ENCODE measurements at regions not wholly inside any gene's neighbourhood (a gene's known extent, or its start where the extent isn't known, plus 50 kb on each side); places are given as distances from the start of the nearest gene placed in this dataset.

GRCh38 chr1:58041621-58042020, 504.9 kb downstream of the OMA1 start:
- TF ChIP-seq POLR2A (IDR thresholded peaks at IDR 0.05) (no peak), CTCF (IDR thresholded peaks at IDR 0.05) (no peak), POLR2AphosphoS5 (IDR thresholded peaks at IDR 0.05; ENCODE audit: insufficient read depth in 1 of 2, low read depth in 1 of 2) (no peak)
- H3K9me3 ChIP-seq = no peaks in the 10 kb centered on the region
- no peaks in the 10 kb centered on the region for H3K27me3 ChIP-seq
- no peak overlapping the region for H3K27ac ChIP-seq
- H3K4me1 ChIP-seq = no peaks in the 10 kb centered on the region
- H3K4me3 ChIP-seq = no peak overlapping the region
- DNase-seq (ENCODE audit: extremely low spot score in 2 of 2) = no peak
- H3K36me3 ChIP-seq = no peaks in the 10 kb centered on the region
- intact Hi-C loops (cut with DNase I) = no loop called here

- Histone ChIP-seq H3K4me1 (no peaks in the 10 kb centered on the region), H3K27me3 (no peaks in the 10 kb centered on the region), H3K36me3 (no peaks in the 10 kb centered on the region), H3K9me3 (no peaks in the 10 kb centered on the region), H3K27ac (no peak overlapping the region), H3K4me3 (no peak overlapping the region)
- intact Hi-C loops (cut with DNase I) = no loop called here
- TF ChIP-seq POLR2AphosphoS5 (IDR thresholded peaks at IDR 0.05; ENCODE audit: insufficient read depth in 1 of 2, low read depth in 1 of 2) = no peak
- no peak for TF ChIP-seq CTCF (IDR thresholded peaks at IDR 0.05)
- no peak for DNase-seq (ENCODE audit: extremely low spot score in 2 of 2)
These were observed 508.0 kb downstream of the OMA1 start for GRCh38 chr1:58038574-58038973.

DNA sequence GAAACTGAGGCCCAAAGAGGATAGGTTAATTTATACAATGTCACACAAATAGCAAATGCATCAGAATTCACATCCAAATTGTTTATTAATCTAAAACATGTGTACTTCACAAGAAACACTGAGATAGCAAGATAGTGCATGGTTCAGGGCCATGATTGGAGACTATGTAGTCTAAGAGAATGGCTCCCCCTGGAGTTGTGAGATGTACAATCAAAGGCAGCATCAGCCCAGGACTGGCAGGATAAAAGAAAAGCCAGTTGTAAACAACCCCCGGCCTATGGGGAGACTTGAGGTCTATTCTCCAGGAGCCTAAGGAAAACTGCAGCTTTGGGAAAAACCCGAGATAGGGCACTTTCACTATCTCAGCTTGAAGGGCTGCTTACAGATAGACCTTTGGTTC, 511.0 kb downstream of the OMA1 start:
- DNase-seq (ENCODE audit: extremely low spot score in 2 of 2) = no peak
- no peak overlapping the region for H3K27ac ChIP-seq
- no peaks in the 10 kb centered on the region for H3K27me3 ChIP-seq
- H3K9me3 ChIP-seq = no peaks in the 10 kb centered on the region
- H3K4me3 ChIP-seq = no peak overlapping the region
- H3K36me3 ChIP-seq = no peaks in the 10 kb centered on the region
- TF ChIP-seq POLR2A (IDR thresholded peaks at IDR 0.05) (no peak), POLR2AphosphoS5 (IDR thresholded peaks at IDR 0.05; ENCODE audit: insufficient read depth in 1 of 2, low read depth in 1 of 2) (no peak), CTCF (IDR thresholded peaks at IDR 0.05) (no peak)
- no peaks in the 10 kb centered on the region for H3K4me1 ChIP-seq
- intact Hi-C loops (cut with DNase I) = no loop called here

DNA sequence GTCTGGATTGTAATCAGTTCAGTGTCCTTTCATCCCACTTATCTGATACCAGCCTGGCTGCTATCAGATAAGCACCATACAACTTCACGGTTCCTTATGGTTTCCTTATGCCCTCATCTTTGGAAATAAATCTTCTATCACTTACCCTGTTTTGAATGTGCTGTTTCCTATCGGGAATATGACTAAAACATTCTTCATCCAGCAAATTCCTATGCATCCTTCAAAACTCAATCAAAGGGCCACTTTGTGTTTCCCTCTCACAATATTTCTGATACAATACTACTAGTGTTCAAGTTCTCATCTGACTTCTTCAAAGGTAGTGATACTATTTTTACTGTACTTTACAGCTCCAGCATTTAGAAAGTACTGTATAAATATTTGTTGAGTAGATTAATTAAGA, 513.2 kb downstream of the OMA1 start:
- no peaks in the 10 kb centered on the region for H3K9me3 ChIP-seq
- intact Hi-C loops (cut with DNase I) = no loop called here
- no peaks in the 10 kb centered on the region for H3K36me3 ChIP-seq
- H3K27me3 ChIP-seq = no peaks in the 10 kb centered on the region
- DNase-seq (ENCODE audit: extremely low spot score in 2 of 2) = no peak
- no peak for TF ChIP-seq POLR2A (IDR thresholded peaks at IDR 0.05)
- TF ChIP-seq CTCF (IDR thresholded peaks at IDR 0.05) = no peak
- TF ChIP-seq POLR2AphosphoS5 (IDR thresholded peaks at IDR 0.05; ENCODE audit: insufficient read depth in 1 of 2, low read depth in 1 of 2) = no peak
- no peaks in the 10 kb centered on the region for H3K4me1 ChIP-seq
- no peak overlapping the region for H3K27ac ChIP-seq
- H3K4me3 ChIP-seq = no peak overlapping the region

DNA sequence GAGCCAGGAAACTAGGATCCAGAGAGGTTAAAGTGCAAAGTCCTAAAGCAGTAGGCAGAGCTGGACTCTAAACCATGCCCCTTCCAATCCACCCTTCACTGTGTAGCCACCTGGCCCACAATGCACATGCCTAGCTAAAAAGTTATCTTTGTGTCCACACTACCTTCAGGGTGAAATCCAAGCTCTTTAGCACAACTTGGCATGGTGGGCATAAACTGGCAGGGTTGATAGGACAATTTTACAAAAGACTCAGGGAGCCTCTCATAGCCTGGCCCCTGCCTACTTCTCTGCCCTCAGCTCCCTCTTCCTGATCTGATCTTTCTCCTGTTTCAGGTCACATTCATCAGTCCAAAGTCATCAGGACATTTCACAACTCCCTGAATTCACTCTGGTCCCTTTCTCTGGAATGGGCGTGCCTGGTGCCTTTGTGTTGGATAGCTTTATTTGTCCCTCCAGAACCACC, 513.9 kb downstream of the OMA1 start:
- H3K4me1 ChIP-seq = no peaks in the 10 kb centered on the region
- H3K27me3 ChIP-seq = no peaks in the 10 kb centered on the region
- H3K4me3 ChIP-seq = no peak overlapping the region
- no peaks in the 10 kb centered on the region for H3K36me3 ChIP-seq
- DNase-seq (ENCODE audit: extremely low spot score in 2 of 2) = no peak
- no peak overlapping the region for H3K27ac ChIP-seq
- intact Hi-C loops (cut with DNase I) = no loop called here
- no peak for TF ChIP-seq POLR2AphosphoS5 (IDR thresholded peaks at IDR 0.05; ENCODE audit: insufficient read depth in 1 of 2, low read depth in 1 of 2)
- no peak for TF ChIP-seq CTCF (IDR thresholded peaks at IDR 0.05)
- TF ChIP-seq POLR2A (IDR thresholded peaks at IDR 0.05) = no peak
- no peaks in the 10 kb centered on the region for H3K9me3 ChIP-seq

All from vagina (tissue), 2 donors.